ENCODE measurements at regions not wholly inside any gene's neighbourhood (a gene's known extent, or its start where the extent isn't known, plus 50 kb on each side); places are given as distances from the start of the nearest gene placed in this dataset.
"Not testable (repeated sequence)": the region's sequence is repeated elsewhere in the genome, so short reads cannot be mapped to it uniquely, and the experiment has no call there.

GRCh38 chr2:203585516-203585915 is 50.4 kb upstream of the RAPH1 start:
- intact Hi-C loops (cut with DNase I): no loop called here
- DNase-seq: no peak

GRCh38 chr2:203586206-203586605 is 51.1 kb upstream of the RAPH1 start:
- DNase-seq: no peak
- intact Hi-C loops (cut with DNase I): no loop called here

GRCh38 chr2:203586696-203587095 is 51.6 kb upstream of the RAPH1 start:
- intact Hi-C loops (cut with DNase I): no loop called here
- no peak for DNase-seq

GRCh38 chr2:203590496-203590895 is 55.4 kb upstream of the RAPH1 start:
- intact Hi-C loops (cut with DNase I): no loop called here

GRCh38 chr2:203591642-203592041 is 56.5 kb upstream of the RAPH1 start:
- no peak for DNase-seq
- intact Hi-C loops (cut with DNase I): no loop called here

More at GRCh38 chr2:203590496-203590895, 55.4 kb upstream of the RAPH1 start:
- no peak for DNase-seq

GRCh38 chr2:203592470-203592869 is 57.4 kb upstream of the RAPH1 start:
- intact Hi-C loops (cut with DNase I): no loop called here

GRCh38 chr2:203594541-203594940 is 59.4 kb upstream of the RAPH1 start:
- intact Hi-C loops (cut with DNase I): no loop called here
- no peak for DNase-seq

More at GRCh38 chr2:203592470-203592869, 57.4 kb upstream of the RAPH1 start:
- DNase-seq: no peak

- intact Hi-C loops (cut with DNase I): no loop called here
- no peak for DNase-seq
Measured at GRCh38 chr2:203596183-203596582, 61.1 kb upstream of the RAPH1 start.

- no peak for DNase-seq
- intact Hi-C loops (cut with DNase I): no loop called here
Measured at GRCh38 chr2:203599509-203599908, 64.4 kb upstream of the RAPH1 start.

GRCh38 chr2:203600286-203600685 is 65.2 kb upstream of the RAPH1 start:
- intact Hi-C loops (cut with DNase I): no loop called here
- no peak for DNase-seq

GRCh38 chr2:203603456-203604389 is 68.6 kb upstream of the RAPH1 start:
- intact Hi-C loops (cut with DNase I): no loop called here
- DNase-seq: no peak

- intact Hi-C loops (cut with DNase I): no loop called here
- DNase-seq: no peak
Measured at GRCh38 chr2:203605302-203605701, 70.2 kb upstream of the RAPH1 start.

GRCh38 chr2:203606051-203606450 is 71.0 kb upstream of the RAPH1 start:
- intact Hi-C loops (cut with DNase I): no loop called here
- DNase-seq: no peak

- no peak for DNase-seq
- intact Hi-C loops (cut with DNase I): no loop called here
Measured at GRCh38 chr2:203610558-203610957, 75.5 kb upstream of the RAPH1 start.

- no peak for DNase-seq
- intact Hi-C loops (cut with DNase I): no loop called here
Measured at GRCh38 chr2:203612246-203612645, 77.1 kb upstream of the RAPH1 start.

GRCh38 chr2:203619267-203619878 is 84.3 kb upstream of the RAPH1 start:
- intact Hi-C loops (cut with DNase I): no loop called here

GRCh38 chr2:203621981-203622515 is 84.4 kb upstream of the CD28 start:
- intact Hi-C loops (cut with DNase I): no loop called here
- DNase-seq: no peak

More at GRCh38 chr2:203619267-203619878, 84.3 kb upstream of the RAPH1 start:
- DNase-seq: no peak

GRCh38 chr2:203623096-203623495 is 83.3 kb upstream of the CD28 start:
- intact Hi-C loops (cut with DNase I): no loop called here
- DNase-seq: no peak

- DNase-seq: no peak
- intact Hi-C loops (cut with DNase I): no loop called here
Measured at GRCh38 chr2:203623661-203624060, 82.8 kb upstream of the CD28 start.

GRCh38 chr2:203625701-203626100 is 80.7 kb upstream of the CD28 start:
- no peak for DNase-seq
- intact Hi-C loops (cut with DNase I): no loop called here

- intact Hi-C loops (cut with DNase I); DNase-seq: not testable (repeated sequence)
Measured at GRCh38 chr2:203626247-203626646, 80.2 kb upstream of the CD28 start.
